ENCODE measurements at regions not wholly inside any gene's neighbourhood (a gene's known extent, or its start where the extent isn't known, plus 50 kb on each side); places are given as distances from the start of the nearest gene placed in this dataset.

DNA sequence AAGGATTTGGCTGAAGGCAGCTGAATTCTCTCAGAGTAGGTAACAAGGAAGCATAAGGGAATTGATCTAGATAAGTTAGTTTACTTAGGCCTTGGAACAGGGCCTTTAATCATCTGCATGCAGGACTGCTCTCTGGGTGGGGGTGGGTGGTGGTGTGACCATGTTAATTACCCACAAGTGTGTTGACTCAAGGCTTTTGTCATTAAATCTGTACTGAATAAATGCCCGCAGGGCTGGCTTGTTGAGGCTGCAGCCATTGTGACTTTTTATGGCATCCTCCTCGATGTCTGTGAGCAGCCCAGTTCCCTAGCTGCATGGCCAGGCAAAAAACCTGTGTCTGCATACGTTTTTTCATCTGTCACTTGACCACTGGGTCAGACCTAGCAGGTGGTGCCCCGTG, 63.5 kb upstream of the ASCC3 start:
- no peaks in the 10 kb centered on the region for H3K36me3 ChIP-seq (ENCODE audit: control insufficient read depth, insufficient read depth, low read length)

DNA sequence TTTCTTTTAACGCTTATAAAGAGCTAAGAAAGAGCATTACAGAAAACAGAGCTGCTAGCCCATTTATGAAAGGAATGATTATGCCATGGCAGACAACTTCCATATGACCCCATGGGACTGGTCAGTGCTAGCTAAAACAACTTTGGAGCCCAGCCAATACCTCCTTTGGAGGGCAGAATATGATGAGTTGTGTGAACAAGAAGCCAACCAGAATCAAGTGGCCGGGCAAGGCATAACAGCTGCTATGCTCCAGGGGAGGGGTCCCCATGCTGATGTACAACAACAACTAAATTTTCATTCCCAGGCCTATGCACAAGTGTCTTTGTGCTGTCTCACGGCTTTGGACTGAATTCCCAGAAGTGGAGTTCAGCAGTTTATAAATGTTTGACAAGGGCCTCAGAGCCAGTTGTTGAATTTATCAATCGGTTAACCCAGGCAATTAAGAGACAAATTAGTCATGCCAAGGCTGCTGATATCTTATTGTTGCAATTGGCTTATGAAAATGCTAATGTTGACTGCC, 65.0 kb upstream of the ASCC3 start:
- Histone ChIP-seq H3K4me3 (ENCODE audit: low read depth, low read length) (no peak overlapping the region), H3K27me3 (ENCODE audit: control insufficient read depth, insufficient read depth, low read length) (no peaks in the 10 kb centered on the region), H3K36me3 (ENCODE audit: control insufficient read depth, insufficient read depth, low read length) (no peaks in the 10 kb centered on the region)
- DNase-seq (ENCODE audit: low read depth), result no peak
- TF ChIP-seq, protein P1, sequence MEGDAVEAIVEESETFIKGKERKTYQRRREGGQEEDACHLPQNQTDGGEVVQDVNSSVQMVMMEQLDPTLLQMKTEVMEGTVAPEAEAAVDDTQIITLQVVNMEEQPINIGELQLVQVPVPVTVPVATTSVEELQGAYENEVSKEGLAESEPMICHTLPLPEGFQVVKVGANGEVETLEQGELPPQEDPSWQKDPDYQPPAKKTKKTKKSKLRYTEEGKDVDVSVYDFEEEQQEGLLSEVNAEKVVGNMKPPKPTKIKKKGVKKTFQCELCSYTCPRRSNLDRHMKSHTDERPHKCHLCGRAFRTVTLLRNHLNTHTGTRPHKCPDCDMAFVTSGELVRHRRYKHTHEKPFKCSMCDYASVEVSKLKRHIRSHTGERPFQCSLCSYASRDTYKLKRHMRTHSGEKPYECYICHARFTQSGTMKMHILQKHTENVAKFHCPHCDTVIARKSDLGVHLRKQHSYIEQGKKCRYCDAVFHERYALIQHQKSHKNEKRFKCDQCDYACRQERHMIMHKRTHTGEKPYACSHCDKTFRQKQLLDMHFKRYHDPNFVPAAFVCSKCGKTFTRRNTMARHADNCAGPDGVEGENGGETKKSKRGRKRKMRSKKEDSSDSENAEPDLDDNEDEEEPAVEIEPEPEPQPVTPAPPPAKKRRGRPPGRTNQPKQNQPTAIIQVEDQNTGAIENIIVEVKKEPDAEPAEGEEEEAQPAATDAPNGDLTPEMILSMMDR (IDR thresholded peaks at IDR 0.05; ENCODE audit: insufficient read depth, low read length, poor library complexity, severe bottlenecking), result no peak

More for the DNA sequence above, 63.5 kb upstream of the ASCC3 start:
- H3K27me3 ChIP-seq (ENCODE audit: control insufficient read depth, insufficient read depth, low read length), result no peaks in the 10 kb centered on the region
- TF ChIP-seq, protein P1 (IDR thresholded peaks at IDR 0.05; ENCODE audit: insufficient read depth, low read length, poor library complexity, severe bottlenecking), result no peak
- H3K4me3 ChIP-seq (ENCODE audit: low read depth, low read length), result no peak overlapping the region
- no peak for DNase-seq (ENCODE audit: low read depth)

DNA sequence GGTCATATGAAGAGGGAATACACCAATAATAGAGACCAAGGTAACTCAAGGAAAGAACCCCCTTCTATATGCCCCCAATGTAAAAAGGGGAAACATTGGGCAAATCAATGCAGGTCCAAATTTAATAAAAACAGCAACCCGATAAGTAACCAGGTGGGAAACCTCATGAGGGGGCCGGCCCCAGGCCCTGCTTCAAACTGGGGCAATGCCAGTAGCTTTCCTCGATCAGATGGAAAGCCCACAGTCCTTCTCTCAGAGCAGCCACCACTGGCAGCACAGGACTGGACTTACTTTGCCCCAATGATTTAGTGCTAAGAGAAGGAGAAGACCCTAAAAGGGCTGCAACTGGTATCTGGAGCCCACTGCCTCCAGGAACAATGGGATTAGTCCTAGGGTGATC, 65.6 kb upstream of the ASCC3 start:
- TF ChIP-seq, protein P1 (IDR thresholded peaks at IDR 0.05; ENCODE audit: insufficient read depth, low read length, poor library complexity, severe bottlenecking), result no peak

DNA sequence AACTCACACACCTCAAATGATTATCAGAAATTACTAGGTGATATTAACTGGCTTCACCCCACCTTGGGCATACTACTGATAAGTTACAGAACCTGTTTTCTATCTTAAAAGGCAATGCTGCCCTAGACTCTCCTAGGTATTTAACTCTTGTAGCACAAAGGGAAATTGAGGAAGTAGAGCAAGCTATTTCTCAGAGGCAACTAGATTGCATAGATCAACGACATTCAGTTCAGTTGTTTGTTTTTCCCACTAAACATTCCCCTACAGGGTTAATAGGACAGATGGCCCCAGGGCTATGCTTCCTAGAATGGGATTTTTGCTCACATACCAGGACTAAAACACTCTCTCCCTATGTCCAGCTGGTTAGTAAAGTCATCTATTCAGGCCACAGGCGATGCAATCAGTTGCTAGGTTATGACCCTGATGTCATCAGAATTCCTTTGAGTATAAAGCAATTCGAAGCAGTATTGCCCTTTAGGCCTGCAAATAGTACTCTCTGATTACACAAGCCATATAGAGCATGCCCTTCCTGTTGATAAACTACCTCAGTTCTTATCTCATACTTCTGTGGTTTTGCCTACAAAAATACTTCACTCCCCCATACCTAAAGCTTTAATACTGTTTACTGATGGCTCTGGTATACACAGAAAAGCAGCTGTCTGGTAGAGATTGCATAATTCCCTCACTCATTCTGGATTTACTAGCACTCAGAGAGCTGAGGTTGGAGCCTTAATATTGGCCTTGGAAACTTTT, 67.4 kb upstream of the ASCC3 start:
- no peak overlapping the region for H3K4me3 ChIP-seq (ENCODE audit: low read depth, low read length)
- TF ChIP-seq, protein P1 (IDR thresholded peaks at IDR 0.05; ENCODE audit: insufficient read depth, low read length, poor library complexity, severe bottlenecking), result no peak
- DNase-seq (ENCODE audit: low read depth), result no peak
- no peaks in the 10 kb centered on the region for H3K36me3 ChIP-seq (ENCODE audit: control insufficient read depth, insufficient read depth, low read length)
- no peaks in the 10 kb centered on the region for H3K27me3 ChIP-seq (ENCODE audit: control insufficient read depth, insufficient read depth, low read length)

More for the DNA sequence above, 65.6 kb upstream of the ASCC3 start:
- Histone ChIP-seq H3K4me3 (ENCODE audit: low read depth, low read length) (no peak overlapping the region), H3K36me3 (ENCODE audit: control insufficient read depth, insufficient read depth, low read length) (no peaks in the 10 kb centered on the region), H3K27me3 (ENCODE audit: control insufficient read depth, insufficient read depth, low read length) (no peaks in the 10 kb centered on the region)
- no peak for DNase-seq (ENCODE audit: low read depth)

DNA sequence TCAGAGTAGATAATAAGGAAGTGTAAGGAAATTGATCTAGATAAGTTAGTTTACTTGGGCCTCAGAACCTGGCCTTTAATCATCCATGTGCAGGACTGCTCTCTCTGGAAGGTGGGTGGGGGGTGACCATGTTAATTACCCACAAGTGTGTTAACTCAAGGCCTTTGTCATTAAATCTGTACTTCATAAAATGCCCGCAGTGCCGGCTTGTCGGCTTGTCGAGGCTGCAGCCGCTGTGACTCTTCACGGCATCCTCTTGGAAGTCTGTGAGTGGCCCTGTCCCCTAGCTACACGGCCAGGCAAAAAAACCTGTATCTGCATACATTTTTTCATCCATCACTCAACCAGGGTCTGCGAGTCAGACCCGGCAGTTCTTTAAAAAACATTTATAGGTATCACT, 70.9 kb upstream of the ASCC3 start:
- DNase-seq (ENCODE audit: low read depth), result no peak
- Histone ChIP-seq H3K27me3 (ENCODE audit: control insufficient read depth, insufficient read depth, low read length) (no peaks in the 10 kb centered on the region), H3K36me3 (ENCODE audit: control insufficient read depth, insufficient read depth, low read length) (no peaks in the 10 kb centered on the region), H3K4me3 (ENCODE audit: low read depth, low read length) (no peak overlapping the region)
- TF ChIP-seq, protein P1 (IDR thresholded peaks at IDR 0.05; ENCODE audit: insufficient read depth, low read length, poor library complexity, severe bottlenecking), result no peak

DNA sequence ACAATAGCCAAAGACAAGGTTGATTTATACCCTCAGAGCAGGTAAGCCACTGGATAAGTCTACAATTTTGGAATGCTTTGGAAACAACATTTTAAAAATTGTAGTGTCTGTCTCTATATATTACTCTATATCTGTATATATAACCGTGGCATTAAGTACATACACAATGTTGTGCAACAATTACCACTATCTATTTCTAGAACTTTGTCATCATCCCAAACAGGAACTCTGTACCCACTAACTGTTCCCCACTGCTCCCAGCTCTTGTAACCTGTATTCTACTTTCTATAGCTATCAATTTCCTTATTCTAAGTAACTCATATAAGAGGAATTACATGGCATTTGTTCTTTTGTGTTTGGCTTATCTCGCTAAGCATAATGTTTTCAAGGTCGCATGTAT, 78.2 kb upstream of the ASCC3 start:
- DNase-seq (ENCODE audit: low read depth), result no peak
- Histone ChIP-seq H3K4me3 (ENCODE audit: low read depth, low read length) (no peak overlapping the region), H3K27me3 (ENCODE audit: control insufficient read depth, insufficient read depth, low read length) (no peaks in the 10 kb centered on the region), H3K36me3 (ENCODE audit: control insufficient read depth, insufficient read depth, low read length) (no peaks in the 10 kb centered on the region)
- TF ChIP-seq, protein P1 (IDR thresholded peaks at IDR 0.05; ENCODE audit: insufficient read depth, low read length, poor library complexity, severe bottlenecking), result no peak

Measured in kidney epithelial cell (primary cell).